ENCODE measurements at regions not wholly inside any gene's neighbourhood (a gene's known extent, or its start where the extent isn't known, plus 50 kb on each side); places are given as distances from the start of the nearest gene placed in this dataset.

GRCh38 chr18:78090584-78090983, 840.9 kb downstream of the GALR1 start:
- Mint-ChIP-seq H3K4me1 (no peaks in the 10 kb centered on the region), H3K27me3 (ENCODE audit: low read depth in 3 of 3) (peaks cover 1 to 3% (median 2%) of the 10 kb centered on the region in 3 donors), H3K4me3 (no peak overlapping the region), H3K36me3 (no peaks in the 10 kb centered on the region), H3K9me3 (peaks cover 0 to 6% (median 2%) of the 10 kb centered on the region in 7 donors), H3K27ac (no peak overlapping the region)
- intact Hi-C loops (cut with micrococcal nuclease), result no loop called here
- H3K79me2 ChIP-seq (ENCODE audit: insufficient read depth, low read length), result no peaks in the 10 kb centered on the region
- WGBS (ENCODE audit: insufficient coverage), result 100% methylated on average over 1 of the region's 11 CpGs
- DNase-seq, result no peak
- TF ChIP-seq CTCF (IDR thresholded peaks at IDR 0.05), result no peak
- H3K9me3 ChIP-seq (replicated peaks in 1 of 2; ENCODE audit: control insufficient read depth in 1 of 2, insufficient read depth in 1 of 2, low read length in 2 of 2), result no peaks in the 10 kb centered on the region
- H3K27me3 ChIP-seq (ENCODE audit: control insufficient read depth in 2 of 2, insufficient read depth in 2 of 2, low read length in 2 of 2), result no peaks in the 10 kb centered on the region
- H3K4me2 ChIP-seq (replicated peaks; ENCODE audit: extremely low read depth, low read length, poor library complexity, severe bottlenecking), result no peak overlapping the region
- no peak overlapping the region for H3K4me3 ChIP-seq (replicated peaks in 1 of 3; ENCODE audit: low read depth in 2 of 3, low read length in 3 of 3)
- no peak overlapping the region for H2AFZ ChIP-seq (ENCODE audit: insufficient read depth, low read depth, low read length, poor library complexity, severe bottlenecking)
- H3K4me1 ChIP-seq (ENCODE audit: control insufficient read depth in 1 of 2, insufficient read depth in 2 of 2, low read length in 2 of 2), result no peaks in the 10 kb centered on the region
- H3K9ac ChIP-seq (ENCODE audit: insufficient read depth, low read length, poor library complexity, severe bottlenecking), result no peak overlapping the region
- no peaks in the 10 kb centered on the region for H3K36me3 ChIP-seq (replicated peaks in 1 of 2; ENCODE audit: control insufficient read depth in 1 of 2, insufficient read depth in 2 of 2, low read length in 2 of 2)
- no peak overlapping the region for H3K27ac ChIP-seq (ENCODE audit: low read depth in 1 of 2, low read length in 2 of 2)
- H4K20me1 ChIP-seq (ENCODE audit: insufficient read depth, low read length), result no peaks in the 10 kb centered on the region

GRCh38 chr18:78092901-78093300, 843.3 kb downstream of the GALR1 start:
- TF ChIP-seq CTCF (IDR thresholded peaks at IDR 0.05), result no peak
- H3K27ac ChIP-seq (ENCODE audit: low read depth in 1 of 2, low read length in 2 of 2), result no peak overlapping the region
- no peak overlapping the region for H3K4me3 Mint-ChIP-seq
- H3K4me2 ChIP-seq (replicated peaks; ENCODE audit: extremely low read depth, low read length, poor library complexity, severe bottlenecking), result no peak overlapping the region
- H3K79me2 ChIP-seq (ENCODE audit: insufficient read depth, low read length), result no peaks in the 10 kb centered on the region
- no peak overlapping the region for H3K27ac Mint-ChIP-seq
- H3K9me3 ChIP-seq (replicated peaks in 1 of 2; ENCODE audit: control insufficient read depth in 1 of 2, insufficient read depth in 1 of 2, low read length in 2 of 2), result peaks cover 0 to 7% of the 10 kb centered on the region in 2 donors
- H3K27me3 ChIP-seq (ENCODE audit: control insufficient read depth in 2 of 2, insufficient read depth in 2 of 2, low read length in 2 of 2), result no peaks in the 10 kb centered on the region
- no peak overlapping the region for H2AFZ ChIP-seq (ENCODE audit: insufficient read depth, low read depth, low read length, poor library complexity, severe bottlenecking)
- intact Hi-C loops (cut with micrococcal nuclease), result no loop called here
- no peak for DNase-seq
- H3K4me1 Mint-ChIP-seq, result no peaks in the 10 kb centered on the region
- no peaks in the 10 kb centered on the region for H3K36me3 ChIP-seq (replicated peaks in 1 of 2; ENCODE audit: control insufficient read depth in 1 of 2, insufficient read depth in 2 of 2, low read length in 2 of 2)
- H3K9me3 Mint-ChIP-seq, result peaks cover 0 to 10% (median 5%) of the 10 kb centered on the region in 7 donors
- H4K20me1 ChIP-seq (ENCODE audit: insufficient read depth, low read length), result no peaks in the 10 kb centered on the region
- no peak overlapping the region for H3K9ac ChIP-seq (ENCODE audit: insufficient read depth, low read length, poor library complexity, severe bottlenecking)
- no peaks in the 10 kb centered on the region for H3K36me3 Mint-ChIP-seq
- WGBS (ENCODE audit: insufficient coverage), result 40% methylated on average over 1 of the region's 2 CpGs
- H3K27me3 Mint-ChIP-seq (ENCODE audit: low read depth in 3 of 3), result peaks cover 1 to 3% (median 2%) of the 10 kb centered on the region in 3 donors
- no peaks in the 10 kb centered on the region for H3K4me1 ChIP-seq (ENCODE audit: control insufficient read depth in 1 of 2, insufficient read depth in 2 of 2, low read length in 2 of 2)
- no peak overlapping the region for H3K4me3 ChIP-seq (replicated peaks in 1 of 3; ENCODE audit: low read depth in 2 of 3, low read length in 3 of 3)
